ENCODE measurements at regions not wholly inside any gene's neighbourhood (a gene's known extent, or its start where the extent isn't known, plus 50 kb on each side); places are given as distances from the start of the nearest gene placed in this dataset.

- TF ChIP-seq CTCF (conservative IDR thresholded peaks at IDR 0.05; ENCODE audit: low read depth, low read length): no peak
- H3K4me3 ChIP-seq (ENCODE audit: low read depth, low read length): no peak overlapping the region
- DNase-seq (ENCODE audit: low read depth): no peak
Observed at GRCh38 chr20:22180244-22180643, 404.1 kb downstream of the FOXA2 start.

- no peak for TF ChIP-seq CTCF (conservative IDR thresholded peaks at IDR 0.05; ENCODE audit: low read depth, low read length)
- no peak for DNase-seq (ENCODE audit: low read depth)
- no peak overlapping the region for H3K4me3 ChIP-seq (ENCODE audit: low read depth, low read length)
Observed at GRCh38 chr20:22160101-22160652, 424.2 kb downstream of the FOXA2 start.

- no peak overlapping the region for H3K4me3 ChIP-seq (ENCODE audit: low read depth, low read length)
Observed at GRCh38 chr20:22159276-22159675, 425.1 kb downstream of the FOXA2 start.

GRCh38 chr20:22127587-22127986, 422.1 kb downstream of the PAX1 start:
- no peak overlapping the region for H3K4me3 ChIP-seq (ENCODE audit: low read depth, low read length)
- no peak for DNase-seq (ENCODE audit: low read depth)
- TF ChIP-seq CTCF (conservative IDR thresholded peaks at IDR 0.05; ENCODE audit: low read depth, low read length): no peak

More at GRCh38 chr20:22159276-22159675, 425.1 kb downstream of the FOXA2 start:
- TF ChIP-seq CTCF (conservative IDR thresholded peaks at IDR 0.05; ENCODE audit: low read depth, low read length): no peak
- DNase-seq (ENCODE audit: low read depth): no peak

- DNase-seq (ENCODE audit: low read depth): peak; percentile 37
- peak; percentile 36 for TF ChIP-seq CTCF (conservative IDR thresholded peaks at IDR 0.05; ENCODE audit: low read depth, low read length)
- H3K4me3 ChIP-seq (ENCODE audit: low read depth, low read length): no peak overlapping the region
Observed at GRCh38 chr20:22106308-22106938, 401.0 kb downstream of the PAX1 start.

- no peak overlapping the region for H3K4me3 ChIP-seq (ENCODE audit: low read depth, low read length)
- no peak for DNase-seq (ENCODE audit: low read depth)
- no peak for TF ChIP-seq CTCF (conservative IDR thresholded peaks at IDR 0.05; ENCODE audit: low read depth, low read length)
Observed at GRCh38 chr20:22101606-22102005, 396.1 kb downstream of the PAX1 start.

GRCh38 chr20:22100686-22101085, 395.2 kb downstream of the PAX1 start:
- no peak overlapping the region for H3K4me3 ChIP-seq (ENCODE audit: low read depth, low read length)
- TF ChIP-seq CTCF (conservative IDR thresholded peaks at IDR 0.05; ENCODE audit: low read depth, low read length): no peak
- DNase-seq (ENCODE audit: low read depth): no peak
